ENCODE measurements at regions not wholly inside any gene's neighbourhood (a gene's known extent, or its start where the extent isn't known, plus 50 kb on each side); places are given as distances from the start of the nearest gene placed in this dataset.

GRCh38 chr5:8865266-8865665 is 680.6 kb downstream of the SEMA5A start:
- TF ChIP-seq CTCF (IDR thresholded peaks at IDR 0.05): no peak
- no peak for TF ChIP-seq TAF1 (IDR thresholded peaks at IDR 0.05; ENCODE audit: borderline replicate concordance, low read depth, low read length)
- no peak for TF ChIP-seq REST (IDR thresholded peaks at IDR 0.05; ENCODE audit: low read depth, low read length)
- no peak for TF ChIP-seq MAX (IDR thresholded peaks at IDR 0.05; ENCODE audit: low read depth)
- TF ChIP-seq EP300 (IDR thresholded peaks at IDR 0.05; ENCODE audit: borderline replicate concordance in 1 of 2, low read depth in 1 of 2, low read length in 1 of 2): no peak
- no peak for TF ChIP-seq TEAD4 (IDR thresholded peaks at IDR 0.05; ENCODE audit: borderline replicate concordance, insufficient read depth)
- TF ChIP-seq USF2 (IDR thresholded peaks at IDR 0.05; ENCODE audit: borderline replicate concordance, low read depth, low read length): no peak
- no peak for TF ChIP-seq YY1 (IDR thresholded peaks at IDR 0.05; ENCODE audit: low read depth)
- TF ChIP-seq POLR2AphosphoS5 (IDR thresholded peaks at IDR 0.05; ENCODE audit: low read depth, low read length): no peak
- TF ChIP-seq GATA2 (CRISPR knock-in tag; IDR thresholded peaks at IDR 0.05): no peak
- no peak for TF ChIP-seq SMC3 (IDR thresholded peaks at IDR 0.05; ENCODE audit: low read depth, low read length)
- TF ChIP-seq JUND (IDR thresholded peaks at IDR 0.05): no peak

Data from SK-N-SH (cell line).